ENCODE measurements at regions not wholly inside any gene's neighbourhood (a gene's known extent, or its start where the extent isn't known, plus 50 kb on each side); places are given as distances from the start of the nearest gene placed in this dataset.

GRCh38 chr3:59167756-59168155 is 117.9 kb upstream of the CFAP20DC start:
- no peak overlapping the region for H3K4me3 ChIP-seq
- H3K9me3 ChIP-seq (ENCODE audit: low read depth, low read length): no peaks in the 10 kb centered on the region
- no peaks in the 10 kb centered on the region for H3K36me3 ChIP-seq (ENCODE audit: insufficient read depth, low read length)
- H3K9ac ChIP-seq (ENCODE audit: insufficient read length): no peak overlapping the region
- H3K27ac ChIP-seq: no peak overlapping the region
- DNase-seq (ENCODE audit: low read depth, low spot score): no peak
- TF ChIP-seq EZH2 (IDR thresholded peaks at IDR 0.05) (no peak), POLR2AphosphoS5 (IDR thresholded peaks at IDR 0.05; ENCODE audit: borderline replicate concordance, low read depth, low read length) (no peak), FOXP2 (optimal IDR thresholded peaks at IDR 0.05; ENCODE audit: control extremely low read depth, extremely low read length, insufficient read depth) (no peak)

- no peak overlapping the region for H3K4me3 ChIP-seq
- no peak overlapping the region for H3K27ac ChIP-seq
- no peaks in the 10 kb centered on the region for H3K9me3 ChIP-seq (ENCODE audit: low read depth, low read length)
- TF ChIP-seq POLR2AphosphoS5 (IDR thresholded peaks at IDR 0.05; ENCODE audit: borderline replicate concordance, low read depth, low read length) (no peak), EZH2 (IDR thresholded peaks at IDR 0.05) (no peak), FOXP2 (optimal IDR thresholded peaks at IDR 0.05; ENCODE audit: control extremely low read depth, extremely low read length, insufficient read depth) (no peak)
- DNase-seq (ENCODE audit: low read depth, low spot score): no peak
- H3K9ac ChIP-seq (ENCODE audit: insufficient read length): no peak overlapping the region
- no peaks in the 10 kb centered on the region for H3K36me3 ChIP-seq (ENCODE audit: insufficient read depth, low read length)
Measured at GRCh38 chr3:59163953-59164352, 114.1 kb upstream of the CFAP20DC start.

DNA sequence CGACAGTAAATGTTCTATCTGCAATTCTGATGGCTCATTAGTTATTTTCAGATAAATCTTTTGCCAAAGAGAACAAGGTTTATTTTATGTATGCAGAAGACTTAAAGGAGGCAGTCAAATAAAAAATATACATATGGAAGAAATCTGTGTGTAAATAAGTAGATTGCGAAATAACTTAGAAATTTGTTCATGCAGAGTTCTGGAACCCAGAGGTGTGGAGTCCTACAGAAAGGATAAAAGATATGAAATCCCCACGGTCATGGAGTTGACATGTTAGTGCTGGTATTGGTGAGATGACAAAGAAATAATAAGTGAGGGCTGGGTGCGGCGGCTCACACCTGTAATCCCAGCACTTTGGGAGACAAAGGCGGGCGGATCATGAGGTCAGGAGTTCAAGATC is 111.2 kb upstream of the CFAP20DC start:
- DNase-seq (ENCODE audit: low read depth, low spot score): no peak
- Histone ChIP-seq H3K9ac (ENCODE audit: insufficient read length) (no peak overlapping the region), H3K9me3 (ENCODE audit: low read depth, low read length) (no peaks in the 10 kb centered on the region), H3K27ac (no peak overlapping the region), H3K4me3 (no peak overlapping the region), H3K36me3 (ENCODE audit: insufficient read depth, low read length) (no peaks in the 10 kb centered on the region)
- no peak for TF ChIP-seq EZH2 (IDR thresholded peaks at IDR 0.05)
- TF ChIP-seq POLR2AphosphoS5 (IDR thresholded peaks at IDR 0.05; ENCODE audit: borderline replicate concordance, low read depth, low read length): no peak
- no peak for TF ChIP-seq FOXP2 (optimal IDR thresholded peaks at IDR 0.05; ENCODE audit: control extremely low read depth, extremely low read length, insufficient read depth)

DNA sequence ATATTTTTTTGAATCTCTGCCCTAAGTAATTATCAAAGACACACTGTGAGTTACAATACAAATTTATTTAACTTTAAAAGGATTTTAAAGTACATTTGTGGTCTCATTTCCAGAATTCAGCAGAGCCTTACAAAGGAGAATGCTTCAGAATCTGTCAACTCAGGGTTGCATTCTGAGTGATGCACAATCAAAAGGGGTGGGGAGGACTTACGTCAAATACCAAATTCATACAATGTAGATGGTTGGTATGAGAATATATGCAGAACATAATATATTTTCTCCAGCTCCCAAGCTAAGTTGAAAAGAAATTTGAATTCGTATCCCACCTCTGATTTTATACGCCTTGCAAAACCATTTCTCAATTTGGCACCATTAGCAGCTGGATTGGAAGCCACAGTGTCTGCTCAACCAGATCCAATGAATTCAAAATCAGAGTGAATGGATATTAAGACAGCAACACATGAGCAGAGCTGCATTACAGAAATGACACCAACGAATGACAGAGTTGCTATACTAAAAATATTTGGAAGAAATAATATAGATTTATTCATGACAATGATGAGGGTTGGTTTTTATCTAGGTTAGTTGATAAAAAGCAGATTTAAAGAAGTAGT is 110.4 kb upstream of the CFAP20DC start:
- TF ChIP-seq EZH2 (IDR thresholded peaks at IDR 0.05): no peak
- no peak for TF ChIP-seq POLR2AphosphoS5 (IDR thresholded peaks at IDR 0.05; ENCODE audit: borderline replicate concordance, low read depth, low read length)
- no peak for TF ChIP-seq FOXP2 (optimal IDR thresholded peaks at IDR 0.05; ENCODE audit: control extremely low read depth, extremely low read length, insufficient read depth)
- H3K27ac ChIP-seq: no peak overlapping the region
- H3K9ac ChIP-seq (ENCODE audit: insufficient read length): no peak overlapping the region
- H3K4me3 ChIP-seq: no peak overlapping the region
- no peak for DNase-seq (ENCODE audit: low read depth, low spot score)
- H3K9me3 ChIP-seq (ENCODE audit: low read depth, low read length): no peaks in the 10 kb centered on the region
- no peaks in the 10 kb centered on the region for H3K36me3 ChIP-seq (ENCODE audit: insufficient read depth, low read length)

DNA sequence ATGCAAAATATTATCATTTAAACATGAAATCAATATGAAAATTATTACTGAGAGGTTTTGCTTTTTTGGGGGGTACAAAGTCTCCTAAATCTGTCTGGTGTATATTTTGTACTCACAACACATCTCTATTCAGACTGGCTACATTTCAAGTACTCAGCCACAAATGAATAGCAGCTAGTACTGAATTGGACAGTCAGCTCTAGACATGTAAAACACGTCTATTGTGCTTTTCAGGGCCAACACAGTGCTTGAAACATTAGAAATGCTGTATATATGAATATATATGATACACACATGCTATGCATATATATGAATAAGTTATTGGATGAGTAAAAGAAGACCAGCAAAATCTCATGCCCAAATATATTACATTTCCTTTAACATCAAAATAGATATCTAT is 103.8 kb upstream of the CFAP20DC start:
- DNase-seq (ENCODE audit: low read depth, low spot score): no peak
- Histone ChIP-seq H3K27ac (no peak overlapping the region), H3K36me3 (ENCODE audit: insufficient read depth, low read length) (no peaks in the 10 kb centered on the region), H3K9ac (ENCODE audit: insufficient read length) (no peak overlapping the region), H3K9me3 (ENCODE audit: low read depth, low read length) (no peaks in the 10 kb centered on the region), H3K4me3 (no peak overlapping the region)
- TF ChIP-seq POLR2AphosphoS5 (IDR thresholded peaks at IDR 0.05; ENCODE audit: borderline replicate concordance, low read depth, low read length): no peak

- Histone ChIP-seq H3K36me3 (ENCODE audit: insufficient read depth, low read length) (no peaks in the 10 kb centered on the region), H3K4me3 (no peak overlapping the region), H3K27ac (no peak overlapping the region), H3K9me3 (ENCODE audit: low read depth, low read length) (no peaks in the 10 kb centered on the region), H3K9ac (ENCODE audit: insufficient read length) (no peak overlapping the region)
- DNase-seq (ENCODE audit: low read depth, low spot score): no peak
- no peak for TF ChIP-seq FOXP2 (optimal IDR thresholded peaks at IDR 0.05; ENCODE audit: control extremely low read depth, extremely low read length, insufficient read depth)
- TF ChIP-seq POLR2AphosphoS5 (IDR thresholded peaks at IDR 0.05; ENCODE audit: borderline replicate concordance, low read depth, low read length): no peak
- no peak for TF ChIP-seq EZH2 (IDR thresholded peaks at IDR 0.05)
Measured at GRCh38 chr3:59152943-59153342, 103.1 kb upstream of the CFAP20DC start.

- TF ChIP-seq POLR2AphosphoS5 (IDR thresholded peaks at IDR 0.05; ENCODE audit: borderline replicate concordance, low read depth, low read length): no peak
- no peak for TF ChIP-seq EZH2 (IDR thresholded peaks at IDR 0.05)
- TF ChIP-seq FOXP2 (optimal IDR thresholded peaks at IDR 0.05; ENCODE audit: control extremely low read depth, extremely low read length, insufficient read depth): no peak
- no peak for DNase-seq (ENCODE audit: low read depth, low spot score)
- no peak overlapping the region for H3K27ac ChIP-seq
Measured at GRCh38 chr3:59150039-59150438, 100.2 kb upstream of the CFAP20DC start.

DNA sequence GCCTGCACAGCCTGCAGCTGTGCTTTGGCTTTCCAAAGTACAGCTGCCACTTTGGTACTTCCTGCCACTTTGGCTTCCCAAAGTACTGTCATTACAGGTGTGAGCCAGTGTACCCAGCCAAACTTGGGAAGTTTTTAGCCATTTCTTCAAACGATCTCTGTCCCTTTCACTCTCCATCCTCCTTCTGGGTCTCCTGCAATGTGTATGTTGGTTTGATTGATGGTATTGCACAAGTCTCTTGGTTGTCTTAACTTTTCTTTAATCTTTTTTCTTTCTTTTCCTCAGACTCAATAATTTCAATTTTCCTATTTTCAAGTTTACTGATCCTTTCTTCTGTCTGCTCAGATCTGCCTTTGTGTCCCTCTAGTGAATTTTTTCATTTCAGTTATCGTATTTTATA is 99.3 kb upstream of the CFAP20DC start:
- DNase-seq (ENCODE audit: low read depth, low spot score): no peak
- Histone ChIP-seq H3K9ac (ENCODE audit: insufficient read length) (no peak overlapping the region), H3K36me3 (ENCODE audit: insufficient read depth, low read length) (no peaks in the 10 kb centered on the region), H3K27ac (no peak overlapping the region), H3K9me3 (ENCODE audit: low read depth, low read length) (no peaks in the 10 kb centered on the region), H3K4me3 (no peak overlapping the region)
- TF ChIP-seq FOXP2 (optimal IDR thresholded peaks at IDR 0.05; ENCODE audit: control extremely low read depth, extremely low read length, insufficient read depth): no peak
- TF ChIP-seq EZH2 (IDR thresholded peaks at IDR 0.05): no peak
- no peak for TF ChIP-seq POLR2AphosphoS5 (IDR thresholded peaks at IDR 0.05; ENCODE audit: borderline replicate concordance, low read depth, low read length)

More at GRCh38 chr3:59150039-59150438, 100.2 kb upstream of the CFAP20DC start:
- no peak overlapping the region for H3K4me3 ChIP-seq
- H3K9ac ChIP-seq (ENCODE audit: insufficient read length): no peak overlapping the region
- H3K9me3 ChIP-seq (ENCODE audit: low read depth, low read length): no peaks in the 10 kb centered on the region
- H3K36me3 ChIP-seq (ENCODE audit: insufficient read depth, low read length): no peaks in the 10 kb centered on the region

DNA sequence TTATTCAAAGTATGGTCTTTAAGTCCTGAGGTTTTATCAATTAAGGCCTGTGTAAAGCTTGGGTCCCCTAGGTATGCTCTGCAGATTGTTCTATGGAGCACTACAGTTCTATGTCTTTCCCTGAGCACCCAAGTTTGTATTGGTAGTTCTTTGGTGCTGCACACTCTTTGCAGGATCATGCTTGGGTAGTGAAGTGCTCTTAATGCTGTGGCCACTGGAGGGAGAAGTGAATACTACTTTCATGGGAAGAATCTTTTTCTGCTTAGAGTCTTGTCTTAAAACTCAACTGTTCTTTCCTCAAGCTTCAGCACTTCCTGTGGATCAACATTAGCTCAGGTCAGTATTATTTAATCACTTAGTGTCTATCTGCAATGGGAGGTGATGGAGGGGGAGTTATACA is 93.6 kb upstream of the CFAP20DC start:
- H3K27ac ChIP-seq: no peak overlapping the region
- no peaks in the 10 kb centered on the region for H3K9me3 ChIP-seq (ENCODE audit: low read depth, low read length)
- H3K9ac ChIP-seq (ENCODE audit: insufficient read length): no peak overlapping the region
- no peak overlapping the region for H3K4me3 ChIP-seq
- H3K36me3 ChIP-seq (ENCODE audit: insufficient read depth, low read length): no peaks in the 10 kb centered on the region
- TF ChIP-seq FOXP2 (optimal IDR thresholded peaks at IDR 0.05; ENCODE audit: control extremely low read depth, extremely low read length, insufficient read depth) (no peak), POLR2AphosphoS5 (IDR thresholded peaks at IDR 0.05; ENCODE audit: borderline replicate concordance, low read depth, low read length) (no peak), EZH2 (IDR thresholded peaks at IDR 0.05) (no peak)
- no peak for DNase-seq (ENCODE audit: low read depth, low spot score)
